ENCODE measurements at regions not wholly inside any gene's neighbourhood (a gene's known extent, or its start where the extent isn't known, plus 50 kb on each side); places are given as distances from the start of the nearest gene placed in this dataset.
"Not testable (repeated sequence)": the region's sequence is repeated elsewhere in the genome, so short reads cannot be mapped to it uniquely, and the experiment has no call there.

- no peak for DNase-seq (ENCODE audit: low spot score)
- no peaks in the 10 kb centered on the region for H3K9me3 Mint-ChIP-seq (ENCODE audit: unreplicated experiment)
- no peaks in the 10 kb centered on the region for H3K36me3 Mint-ChIP-seq (ENCODE audit: low read depth, unreplicated experiment)
- H3K4me3 Mint-ChIP-seq (ENCODE audit: unreplicated experiment) = no peak overlapping the region
- no peaks in the 10 kb centered on the region for H3K27me3 Mint-ChIP-seq (ENCODE audit: unreplicated experiment)
- no peaks in the 10 kb centered on the region for H3K4me1 Mint-ChIP-seq (ENCODE audit: unreplicated experiment)
- H3K27ac Mint-ChIP-seq (ENCODE audit: unreplicated experiment) = no peak overlapping the region
- TF ChIP-seq CTCF (IDR thresholded peaks at IDR 0.05; ENCODE audit: unreplicated experiment) = no peak
Measured at GRCh38 chr14:45946251-45946650, 693.2 kb upstream of the MIS18BP1 start.

GRCh38 chr14:45940318-45940717, 687.3 kb upstream of the MIS18BP1 start:
- Mint-ChIP-seq H3K27me3 (ENCODE audit: unreplicated experiment) (no peaks in the 10 kb centered on the region), H3K4me1 (ENCODE audit: unreplicated experiment) (no peaks in the 10 kb centered on the region), H3K9me3 (ENCODE audit: unreplicated experiment) (no peaks in the 10 kb centered on the region), H3K36me3 (ENCODE audit: low read depth, unreplicated experiment) (no peaks in the 10 kb centered on the region), H3K4me3 (ENCODE audit: unreplicated experiment) (no peak overlapping the region), H3K27ac (ENCODE audit: unreplicated experiment) (no peak overlapping the region)
- no peak for DNase-seq (ENCODE audit: low spot score)
- TF ChIP-seq CTCF (IDR thresholded peaks at IDR 0.05; ENCODE audit: unreplicated experiment) = no peak

GRCh38 chr14:45939572-45939971, 686.6 kb upstream of the MIS18BP1 start:
- no peaks in the 10 kb centered on the region for H3K36me3 Mint-ChIP-seq (ENCODE audit: low read depth, unreplicated experiment)
- no peak overlapping the region for H3K27ac Mint-ChIP-seq (ENCODE audit: unreplicated experiment)
- no peak for TF ChIP-seq CTCF (IDR thresholded peaks at IDR 0.05; ENCODE audit: unreplicated experiment)
- no peaks in the 10 kb centered on the region for H3K27me3 Mint-ChIP-seq (ENCODE audit: unreplicated experiment)
- no peak overlapping the region for H3K4me3 Mint-ChIP-seq (ENCODE audit: unreplicated experiment)
- no peaks in the 10 kb centered on the region for H3K4me1 Mint-ChIP-seq (ENCODE audit: unreplicated experiment)
- no peak for DNase-seq (ENCODE audit: low spot score)
- no peaks in the 10 kb centered on the region for H3K9me3 Mint-ChIP-seq (ENCODE audit: unreplicated experiment)

GRCh38 chr14:45919995-45920394, 667.0 kb upstream of the MIS18BP1 start:
- H3K4me3 Mint-ChIP-seq (ENCODE audit: unreplicated experiment); H3K27me3 Mint-ChIP-seq (ENCODE audit: unreplicated experiment); H3K27ac Mint-ChIP-seq (ENCODE audit: unreplicated experiment); DNase-seq (ENCODE audit: low spot score); H3K9me3 Mint-ChIP-seq (ENCODE audit: unreplicated experiment); H3K4me1 Mint-ChIP-seq (ENCODE audit: unreplicated experiment); H3K36me3 Mint-ChIP-seq (ENCODE audit: low read depth, unreplicated experiment): not testable (repeated sequence)

GRCh38 chr14:45916340-45916953, 663.4 kb upstream of the MIS18BP1 start:
- H3K4me3 Mint-ChIP-seq (ENCODE audit: unreplicated experiment) = no peak overlapping the region
- no peak overlapping the region for H3K27ac Mint-ChIP-seq (ENCODE audit: unreplicated experiment)
- H3K9me3 Mint-ChIP-seq (ENCODE audit: unreplicated experiment) = no peaks in the 10 kb centered on the region
- peaks cover 2% of the 10 kb centered on the region for H3K27me3 Mint-ChIP-seq (ENCODE audit: unreplicated experiment)
- TF ChIP-seq CTCF (IDR thresholded peaks at IDR 0.05; ENCODE audit: unreplicated experiment) = no peak
- no peaks in the 10 kb centered on the region for H3K36me3 Mint-ChIP-seq (ENCODE audit: low read depth, unreplicated experiment)
- no peak for DNase-seq (ENCODE audit: low spot score)
- no peaks in the 10 kb centered on the region for H3K4me1 Mint-ChIP-seq (ENCODE audit: unreplicated experiment)
